ENCODE measurements at regions not wholly inside any gene's neighbourhood (a gene's known extent, or its start where the extent isn't known, plus 50 kb on each side); places are given as distances from the start of the nearest gene placed in this dataset.

DNA sequence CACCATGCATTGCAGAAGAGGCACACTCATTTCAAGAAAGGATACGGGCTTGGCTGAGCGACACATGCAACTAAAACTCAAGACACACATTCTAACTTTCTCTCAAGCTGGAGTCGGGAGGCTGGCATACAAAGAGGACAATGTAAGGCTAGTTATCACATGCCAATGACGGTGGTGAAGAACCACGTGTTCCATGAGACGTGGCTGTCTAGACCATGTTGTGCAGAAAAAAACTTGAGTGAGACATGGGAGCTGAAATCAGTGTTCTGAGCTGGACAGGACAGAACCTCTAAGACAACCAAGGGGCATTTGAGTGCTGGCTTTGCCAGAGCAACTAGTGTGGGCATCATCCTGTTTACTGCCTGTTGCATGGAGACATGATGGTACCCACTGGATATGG, 193.0 kb upstream of the DPP6 start:
- Histone ChIP-seq H3K9me3 (ENCODE audit: control insufficient read depth in 4 of 4, insufficient read depth in 3 of 4, low read length in 3 of 4) (peaks cover 0 to 6% (median 2%) of the 10 kb centered on the region in 4 donors), H3K36me3 (ENCODE audit: control insufficient read depth in 4 of 4, insufficient read depth in 4 of 4, low read length in 4 of 4) (no peaks in the 10 kb centered on the region), H3K27me3 (ENCODE audit: control insufficient read depth in 3 of 3, insufficient read depth in 3 of 3, low read length in 2 of 3) (no peaks in the 10 kb centered on the region), H3K4me1 (ENCODE audit: control insufficient read depth in 5 of 5, insufficient read depth in 5 of 5, low read length in 5 of 5) (no peaks in the 10 kb centered on the region), H3K4me3 (no peak overlapping the region), H3K9ac (ENCODE audit: insufficient read depth in 1 of 2, low read length in 2 of 2) (no peak overlapping the region), H3K27ac (ENCODE audit: low read depth in 1 of 2, low read length in 1 of 2) (no peak overlapping the region)
- DNase-seq (no peak), ATAC-seq (ENCODE audit: insufficient read depth, low FRiP score) (no peak)
- TF ChIP-seq CTCF (IDR thresholded peaks at IDR 0.05; ENCODE audit: control extremely low read depth, extremely low read depth): no peak
- 96 to 99% methylated on average over 6 of the region's 6 CpGs for WGBS, 2 donors

DNA sequence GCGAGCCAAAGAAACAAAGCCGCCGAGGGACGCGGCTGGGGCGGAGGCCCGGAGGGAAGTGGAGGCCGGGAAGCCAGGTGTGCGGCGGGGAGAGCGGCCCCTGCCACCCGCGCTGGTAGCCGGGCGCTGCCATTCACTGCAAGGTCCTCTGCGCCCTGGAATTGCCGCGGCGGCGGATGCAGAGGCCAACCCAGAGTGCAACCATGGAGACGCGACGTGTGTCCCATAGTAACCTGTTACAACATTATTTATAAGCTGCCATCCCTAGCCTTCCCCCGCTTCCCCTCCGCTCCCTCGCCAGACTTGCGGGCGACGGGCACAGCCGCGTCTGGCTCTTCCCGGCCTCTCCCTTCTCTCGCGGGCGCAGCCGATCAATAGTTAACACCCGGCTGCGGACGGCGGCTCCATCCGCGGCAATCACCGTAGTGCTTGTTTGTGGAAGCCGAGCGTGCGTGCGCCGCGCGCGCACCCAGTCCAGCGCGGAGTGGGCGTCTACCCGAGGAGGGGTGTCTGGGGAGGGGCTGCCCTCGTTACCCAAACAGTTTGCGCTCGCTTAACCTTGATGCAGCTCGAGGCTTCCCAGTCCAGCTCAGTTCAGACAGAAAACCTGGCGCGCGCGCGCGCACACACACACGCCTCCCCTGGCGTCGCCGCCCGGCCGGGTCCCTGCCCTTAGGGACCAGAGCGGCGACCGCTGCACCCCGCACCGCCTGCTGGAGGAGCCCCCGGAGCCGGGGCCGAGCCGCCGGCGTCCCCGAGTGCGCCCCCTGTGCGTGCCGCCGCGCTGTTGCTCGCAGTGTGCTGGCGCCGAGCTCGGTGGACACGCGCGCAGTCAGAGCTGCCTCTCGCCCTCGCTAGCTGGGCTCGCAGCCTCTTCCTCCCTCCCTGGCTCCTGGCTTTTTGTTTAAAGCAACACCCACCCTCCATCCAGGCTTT, 165.4 kb upstream of the DPP6 start:
- H3K9me3 ChIP-seq (ENCODE audit: control insufficient read depth in 4 of 4, insufficient read depth in 3 of 4, low read length in 3 of 4): peaks cover 0 to 7% (median 0%) of the 10 kb centered on the region in 4 donors
- H3K27me3 ChIP-seq (ENCODE audit: control insufficient read depth in 3 of 3, insufficient read depth in 3 of 3, low read length in 2 of 3): peaks cover 20 to 52% (median 26%) of the 10 kb centered on the region in 3 donors
- DNase-seq (peak in 2 of 3 donors; percentile 8 to 13), ATAC-seq (ENCODE audit: insufficient read depth, low FRiP score) (no peak)
- TF ChIP-seq CTCF (IDR thresholded peaks at IDR 0.05; ENCODE audit: control extremely low read depth, extremely low read depth): no peak
- no peak overlapping the region for H3K9ac ChIP-seq (ENCODE audit: insufficient read depth in 1 of 2, low read length in 2 of 2)
- H3K36me3 ChIP-seq (ENCODE audit: control insufficient read depth in 4 of 4, insufficient read depth in 4 of 4, low read length in 4 of 4): no peaks in the 10 kb centered on the region
- no peak overlapping the region for H3K27ac ChIP-seq (ENCODE audit: low read depth in 1 of 2, low read length in 1 of 2)
- no peak overlapping the region for H3K4me3 ChIP-seq
- peaks cover 0 to 6% (median 0%) of the 10 kb centered on the region in 5 donors for H3K4me1 ChIP-seq (ENCODE audit: control insufficient read depth in 5 of 5, insufficient read depth in 5 of 5, low read length in 5 of 5)
- WGBS, 2 donors: 1 to 2% methylated on average over 85 to 98 of the region's 98 CpGs

- Histone ChIP-seq H3K4me1 (ENCODE audit: control insufficient read depth in 5 of 5, insufficient read depth in 5 of 5, low read length in 5 of 5) (peaks cover 0 to 6% (median 0%) of the 10 kb centered on the region in 5 donors), H3K27me3 (ENCODE audit: control insufficient read depth in 3 of 3, insufficient read depth in 3 of 3, low read length in 2 of 3) (peaks cover 20 to 50% (median 26%) of the 10 kb centered on the region in 3 donors), H3K9ac (ENCODE audit: insufficient read depth in 1 of 2, low read length in 2 of 2) (no peak overlapping the region), H3K9me3 (ENCODE audit: control insufficient read depth in 4 of 4, insufficient read depth in 3 of 4, low read length in 3 of 4) (peaks cover 0 to 7% (median 0%) of the 10 kb centered on the region in 4 donors), H3K36me3 (ENCODE audit: control insufficient read depth in 4 of 4, insufficient read depth in 4 of 4, low read length in 4 of 4) (no peaks in the 10 kb centered on the region), H3K27ac (ENCODE audit: low read depth in 1 of 2, low read length in 1 of 2) (no peak overlapping the region), H3K4me3 (no peak overlapping the region)
- TF ChIP-seq CTCF (IDR thresholded peaks at IDR 0.05; ENCODE audit: control extremely low read depth, extremely low read depth): no peak
- ATAC-seq (ENCODE audit: insufficient read depth, low FRiP score): peak; percentile 5
- WGBS, 2 donors: 3% methylated on average over 82 of the region's 82 CpGs
- peak in 1 of 3 donors; percentile 3 for DNase-seq
Observed at GRCh38 chr7:153887749-153888569, 164.2 kb upstream of the DPP6 start.

Data from lung (tissue), 11 donors.